ENCODE measurements at regions not wholly inside any gene's neighbourhood (a gene's known extent, or its start where the extent isn't known, plus 50 kb on each side); places are given as distances from the start of the nearest gene placed in this dataset.

DNA sequence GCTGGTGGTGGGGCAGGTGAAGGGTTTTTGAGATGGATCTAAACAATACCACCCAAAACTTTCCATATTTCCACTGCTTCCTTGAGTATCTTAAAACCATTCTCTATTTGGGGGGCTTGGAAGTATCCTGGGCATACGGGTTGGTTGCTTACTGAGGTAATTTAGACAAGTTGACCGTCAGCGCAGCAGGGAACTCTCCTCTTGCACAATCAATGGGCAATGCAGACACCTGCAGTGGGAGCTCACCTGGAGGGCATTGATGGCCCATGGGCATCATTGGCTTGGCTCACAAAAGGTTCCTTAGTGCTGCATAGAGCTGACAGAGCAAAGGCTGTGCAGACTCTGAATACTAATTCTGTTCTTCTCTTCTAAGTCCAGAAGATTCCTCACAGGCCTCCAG lies 101.5 kb downstream of the EPDR1 start:
- TF ChIP-seq, protein P1, sequence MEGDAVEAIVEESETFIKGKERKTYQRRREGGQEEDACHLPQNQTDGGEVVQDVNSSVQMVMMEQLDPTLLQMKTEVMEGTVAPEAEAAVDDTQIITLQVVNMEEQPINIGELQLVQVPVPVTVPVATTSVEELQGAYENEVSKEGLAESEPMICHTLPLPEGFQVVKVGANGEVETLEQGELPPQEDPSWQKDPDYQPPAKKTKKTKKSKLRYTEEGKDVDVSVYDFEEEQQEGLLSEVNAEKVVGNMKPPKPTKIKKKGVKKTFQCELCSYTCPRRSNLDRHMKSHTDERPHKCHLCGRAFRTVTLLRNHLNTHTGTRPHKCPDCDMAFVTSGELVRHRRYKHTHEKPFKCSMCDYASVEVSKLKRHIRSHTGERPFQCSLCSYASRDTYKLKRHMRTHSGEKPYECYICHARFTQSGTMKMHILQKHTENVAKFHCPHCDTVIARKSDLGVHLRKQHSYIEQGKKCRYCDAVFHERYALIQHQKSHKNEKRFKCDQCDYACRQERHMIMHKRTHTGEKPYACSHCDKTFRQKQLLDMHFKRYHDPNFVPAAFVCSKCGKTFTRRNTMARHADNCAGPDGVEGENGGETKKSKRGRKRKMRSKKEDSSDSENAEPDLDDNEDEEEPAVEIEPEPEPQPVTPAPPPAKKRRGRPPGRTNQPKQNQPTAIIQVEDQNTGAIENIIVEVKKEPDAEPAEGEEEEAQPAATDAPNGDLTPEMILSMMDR (IDR thresholded peaks at IDR 0.05) = no peak
- no peak for TF ChIP-seq POLR2A (IDR thresholded peaks at IDR 0.05)

Data from right lobe of liver (tissue), 4 donors.